ENCODE measurements at regions not wholly inside any gene's neighbourhood (a gene's known extent, or its start where the extent isn't known, plus 50 kb on each side); places are given as distances from the start of the nearest gene placed in this dataset.

DNA sequence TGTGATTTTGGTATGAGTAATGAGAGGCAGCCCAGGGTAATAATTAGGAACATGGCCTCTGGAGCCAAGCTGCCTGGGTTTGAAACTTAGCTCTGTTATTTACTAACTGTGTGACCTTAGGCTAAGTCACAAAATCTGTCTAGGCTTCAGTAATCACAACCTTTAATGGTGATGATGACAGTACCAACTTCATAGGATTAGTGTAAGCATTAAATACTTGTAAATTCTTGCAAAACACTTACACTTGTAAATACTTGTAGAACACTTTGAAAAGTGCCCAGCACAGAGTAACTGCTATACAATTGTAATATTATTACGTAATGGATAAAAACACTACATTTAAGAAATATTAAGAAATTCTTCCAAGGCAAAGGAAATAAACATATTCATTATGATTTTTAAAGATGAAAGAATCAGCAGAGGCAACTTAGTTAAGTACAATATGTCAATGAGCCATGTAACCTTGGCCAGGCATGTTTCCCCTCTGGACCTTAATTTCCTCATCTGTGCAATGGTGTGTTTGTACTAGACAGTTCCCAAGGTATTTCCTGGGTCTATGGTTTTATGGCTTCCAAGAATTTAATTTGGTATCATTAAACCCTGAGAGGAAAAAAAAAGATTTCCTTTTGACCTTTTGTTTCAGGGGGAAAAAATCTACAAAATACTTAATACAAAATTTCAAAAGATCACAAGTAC is 628.5 kb upstream of the KLHL1 start:
- TF ChIP-seq POLR2A (IDR thresholded peaks at IDR 0.05) = no peak
- TF ChIP-seq, protein P1, sequence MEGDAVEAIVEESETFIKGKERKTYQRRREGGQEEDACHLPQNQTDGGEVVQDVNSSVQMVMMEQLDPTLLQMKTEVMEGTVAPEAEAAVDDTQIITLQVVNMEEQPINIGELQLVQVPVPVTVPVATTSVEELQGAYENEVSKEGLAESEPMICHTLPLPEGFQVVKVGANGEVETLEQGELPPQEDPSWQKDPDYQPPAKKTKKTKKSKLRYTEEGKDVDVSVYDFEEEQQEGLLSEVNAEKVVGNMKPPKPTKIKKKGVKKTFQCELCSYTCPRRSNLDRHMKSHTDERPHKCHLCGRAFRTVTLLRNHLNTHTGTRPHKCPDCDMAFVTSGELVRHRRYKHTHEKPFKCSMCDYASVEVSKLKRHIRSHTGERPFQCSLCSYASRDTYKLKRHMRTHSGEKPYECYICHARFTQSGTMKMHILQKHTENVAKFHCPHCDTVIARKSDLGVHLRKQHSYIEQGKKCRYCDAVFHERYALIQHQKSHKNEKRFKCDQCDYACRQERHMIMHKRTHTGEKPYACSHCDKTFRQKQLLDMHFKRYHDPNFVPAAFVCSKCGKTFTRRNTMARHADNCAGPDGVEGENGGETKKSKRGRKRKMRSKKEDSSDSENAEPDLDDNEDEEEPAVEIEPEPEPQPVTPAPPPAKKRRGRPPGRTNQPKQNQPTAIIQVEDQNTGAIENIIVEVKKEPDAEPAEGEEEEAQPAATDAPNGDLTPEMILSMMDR (IDR thresholded peaks at IDR 0.05) = no peak

All from ovary (tissue), 3 donors.